ENCODE measurements at regions not wholly inside any gene's neighbourhood (a gene's known extent, or its start where the extent isn't known, plus 50 kb on each side); places are given as distances from the start of the nearest gene placed in this dataset.

DNA sequence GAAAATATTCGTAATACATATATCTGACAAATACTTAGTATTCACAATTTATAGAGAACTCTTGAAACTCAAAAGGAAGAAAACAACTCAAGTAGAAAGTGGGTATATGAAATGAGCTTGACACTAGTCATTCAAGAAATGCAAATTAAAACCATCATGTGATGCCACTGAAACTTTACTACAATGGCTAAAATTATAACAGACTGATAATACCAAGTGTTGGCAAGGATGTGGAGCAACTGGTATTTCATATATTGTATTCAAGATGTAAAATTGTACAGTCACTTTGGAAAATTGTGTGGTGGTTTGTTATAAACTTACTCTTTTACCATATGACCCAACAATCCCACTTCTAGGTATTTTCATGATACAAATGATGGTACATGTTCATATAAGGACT, 68.7 kb upstream of the AGTR1 start:
- no peak for TF ChIP-seq CTCF (IDR thresholded peaks at IDR 0.05; ENCODE audit: insufficient read depth, low read length, poor library complexity, severe bottlenecking)
- no peak for TF ChIP-seq EZH2phosphoT487 (conservative IDR thresholded peaks at IDR 0.05; ENCODE audit: low read length)
